A673 (cell line): ENCODE measurements at regions not wholly inside any gene's neighbourhood (a gene's known extent, or its start where the extent isn't known, plus 50 kb on each side); places are given as distances from the start of the nearest gene placed in this dataset.

Experiments used
- BruUV-seq: library from RNA; stranded (reverse); fragments of 400-500 nt; replicated peaks from 2 replicates; lab custom pipeline; 2021; lab: Mats Ljungman, UMichigan
- CTCF ChIA-PET: fragments of 300-600 bp; sonication (Branson Sonifier 250); formaldehyde crosslinking; loops from one replicate; lab custom pipeline; 2022; ENCODE audit warnings: antibody characterized with exemption; lab: Charles Lee
- POLR2A ChIA-PET: fragments of 300-600 bp; sonication (Branson Sonifier 250); formaldehyde crosslinking; loops from one replicate; lab custom pipeline; 2022; ENCODE audit warnings: antibody characterized with exemption; ENCODE audit not compliant: low non-redundant PET; lab: Charles Lee
- DNase-seq: peaks from one replicate; pipeline ENCODE4 v3.0.0-alpha.2; 2015; ENCODE audit warnings: low spot score
- H3K27ac ChIP-seq: fragments of 200-600 bp; sonication (generic); 2 replicates; pipeline ENCODE4 v1.5.1; 2016; ENCODE audit warnings: mixed run types, low read depth, mild to moderate bottlenecking, mixed read lengths, antibody characterized with exemption, low read length; ENCODE audit not compliant: poor library complexity, severe bottlenecking
- H3K27me3 ChIP-seq: fragments of 200-600 bp; sonication (generic); replicated peaks from 2 replicates; pipeline ENCODE4 v1.6.1; 2017; ENCODE audit warnings: mixed run types, low read depth, mild to moderate bottlenecking, mixed read lengths, antibody characterized with exemption, low read length; ENCODE audit not compliant: insufficient read depth, poor library complexity
- H3K36me3 ChIP-seq: fragments of 200-600 bp; sonication (generic); 2 replicates; pipeline ENCODE4 v1.6.1; 2016; ENCODE audit warnings: mixed run types, mild to moderate bottlenecking, mixed read lengths, antibody characterized with exemption, low read length; ENCODE audit not compliant: insufficient read depth, poor library complexity, severe bottlenecking
- H3K4me1 ChIP-seq: fragments of 200-600 bp; sonication (generic); 2 replicates; pipeline ENCODE4 v1.6.1; 2017; ENCODE audit warnings: mixed run types, mild to moderate bottlenecking, mixed read lengths, antibody characterized with exemption, low read length; ENCODE audit not compliant: insufficient read depth, poor library complexity, severe bottlenecking
- H3K4me3 ChIP-seq: fragments of 200-600 bp; sonication (generic); 2 replicates; pipeline ENCODE4 v1.5.1; 2016; ENCODE audit warnings: low read depth, mixed run types, mild to moderate bottlenecking, mixed read lengths, low read length; ENCODE audit not compliant: poor library complexity, severe bottlenecking
- H3K9me3 ChIP-seq: fragments of 200-600 bp; sonication (generic); 2 replicates; pipeline ENCODE4 v1.6.1; 2016; ENCODE audit warnings: mixed run types, low read depth, mild to moderate bottlenecking, mixed read lengths, antibody characterized with exemption, low read length; ENCODE audit not compliant: poor library complexity, severe bottlenecking
- EZH2 ChIP-seq: fragments of 200-600 bp; sonication (generic); IDR thresholded peaks from 2 replicates; pipeline ENCODE4 v1.6.1; 2017; ENCODE audit warnings: borderline replicate concordance, low read depth, mild to moderate bottlenecking, mixed read lengths, antibody characterized with exemption, low read length; ENCODE audit not compliant: poor library complexity, severe bottlenecking
- intact Hi-C: fragments of 100-400 bp; cut with micrococcal nuclease; formaldehyde crosslinking; loops from one replicate; pipeline ENCODE4 v1.10.0; 2022; ENCODE audit not compliant: unreplicated experiment
- TF ChIP-seq, protein P1 (sequence below): fragments of 300-800, 200-600 bp; sonication (generic); conservative IDR thresholded peaks from 2 replicates; pipeline ENCODE4 v1.5.1; 2017; ENCODE audit warnings: low read depth, mild to moderate bottlenecking, antibody characterized with exemption, low read length, moderate library complexity, mixed read lengths

DNA sequence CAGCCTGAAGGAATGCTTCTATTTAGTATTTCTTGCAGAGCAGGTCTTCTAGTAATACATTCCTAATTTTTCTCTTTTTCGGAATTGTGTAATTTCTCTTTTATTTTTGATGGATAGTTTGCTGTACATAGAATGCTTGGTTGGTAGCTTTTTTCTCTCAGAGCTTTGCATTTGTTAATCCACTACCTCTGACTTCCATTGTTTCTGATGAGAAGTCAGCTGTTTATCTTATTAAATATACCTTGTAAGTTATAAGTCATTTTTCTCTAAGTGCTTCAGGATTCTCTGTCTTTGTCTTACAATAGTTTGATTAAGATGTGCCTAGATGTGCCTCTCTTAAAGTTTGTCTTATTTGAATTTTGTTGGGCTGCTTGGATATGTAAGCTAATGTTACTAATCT, 101.9 kb downstream of the HTR1A start:
- intact Hi-C loops: no loop called here
- H3K36me3 ChIP-seq: no peaks in the 10 kb centered on the region
- TF ChIP-seq EZH2: no peak
- no peaks in the 10 kb centered on the region for H3K27me3 ChIP-seq
- CTCF ChIA-PET: no interaction called here
- no TSS peak for BruUV-seq
- H3K4me3 ChIP-seq: no peak overlapping the region
- no peak for DNase-seq
- peaks cover 11% of the 10 kb centered on the region for H3K9me3 ChIP-seq
- no peaks in the 10 kb centered on the region for H3K4me1 ChIP-seq
- POLR2A ChIA-PET: no interaction called here
- no peak overlapping the region for H3K27ac ChIP-seq

DNA sequence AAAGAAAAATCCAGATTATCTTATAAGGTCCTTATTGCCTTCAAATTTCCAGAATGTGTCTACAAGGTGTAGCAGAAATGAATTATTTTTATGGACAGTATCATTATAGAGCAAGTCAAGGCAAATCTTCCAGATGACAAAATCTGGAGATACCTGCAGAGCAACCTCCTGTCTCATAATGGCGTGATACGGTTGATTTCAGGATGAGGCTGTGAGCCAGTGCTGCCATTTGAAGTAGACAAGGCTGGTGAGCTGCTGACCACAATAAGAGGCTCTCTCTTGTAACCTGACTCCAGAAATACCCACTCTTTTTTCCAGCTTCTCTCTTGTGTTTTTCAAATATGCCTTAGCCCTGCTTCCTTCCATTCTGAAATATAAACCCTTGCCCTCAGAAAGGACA, 108.2 kb downstream of the HTR1A start:
- POLR2A ChIA-PET: no interaction called here
- intact Hi-C loops: no loop called here
- DNase-seq: no peak
- Histone ChIP-seq H3K4me1 (no peaks in the 10 kb centered on the region), H3K27me3 (no peaks in the 10 kb centered on the region), H3K27ac (no peak overlapping the region), H3K36me3 (no peaks in the 10 kb centered on the region), H3K4me3 (no peak overlapping the region), H3K9me3 (no peaks in the 10 kb centered on the region)
- no TSS peak for BruUV-seq
- TF ChIP-seq EZH2: no peak
- TF ChIP-seq, protein P1, sequence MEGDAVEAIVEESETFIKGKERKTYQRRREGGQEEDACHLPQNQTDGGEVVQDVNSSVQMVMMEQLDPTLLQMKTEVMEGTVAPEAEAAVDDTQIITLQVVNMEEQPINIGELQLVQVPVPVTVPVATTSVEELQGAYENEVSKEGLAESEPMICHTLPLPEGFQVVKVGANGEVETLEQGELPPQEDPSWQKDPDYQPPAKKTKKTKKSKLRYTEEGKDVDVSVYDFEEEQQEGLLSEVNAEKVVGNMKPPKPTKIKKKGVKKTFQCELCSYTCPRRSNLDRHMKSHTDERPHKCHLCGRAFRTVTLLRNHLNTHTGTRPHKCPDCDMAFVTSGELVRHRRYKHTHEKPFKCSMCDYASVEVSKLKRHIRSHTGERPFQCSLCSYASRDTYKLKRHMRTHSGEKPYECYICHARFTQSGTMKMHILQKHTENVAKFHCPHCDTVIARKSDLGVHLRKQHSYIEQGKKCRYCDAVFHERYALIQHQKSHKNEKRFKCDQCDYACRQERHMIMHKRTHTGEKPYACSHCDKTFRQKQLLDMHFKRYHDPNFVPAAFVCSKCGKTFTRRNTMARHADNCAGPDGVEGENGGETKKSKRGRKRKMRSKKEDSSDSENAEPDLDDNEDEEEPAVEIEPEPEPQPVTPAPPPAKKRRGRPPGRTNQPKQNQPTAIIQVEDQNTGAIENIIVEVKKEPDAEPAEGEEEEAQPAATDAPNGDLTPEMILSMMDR: no peak
- CTCF ChIA-PET: no interaction called here

DNA sequence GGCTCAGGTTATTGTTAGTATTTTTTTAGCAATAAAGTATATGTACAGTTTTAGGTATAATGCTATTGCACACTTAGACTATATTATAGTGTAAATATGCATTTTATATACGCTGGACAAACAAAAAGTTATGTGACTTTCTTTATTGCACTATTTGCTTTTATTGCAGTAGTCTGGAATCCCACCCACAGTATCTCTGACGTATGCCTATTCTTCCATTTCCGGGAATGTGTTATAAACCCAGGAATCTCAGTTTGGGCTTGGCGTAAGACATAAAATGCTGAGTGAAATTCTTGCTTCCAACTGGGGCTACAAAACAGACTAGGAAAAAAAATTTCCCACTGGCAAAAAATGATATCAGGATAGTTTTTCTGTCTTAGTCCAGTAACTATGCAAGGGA, 119.1 kb downstream of the HTR1A start:
- TF ChIP-seq EZH2: no peak
- TF ChIP-seq, protein P1: no peak
- Histone ChIP-seq H3K9me3 (peaks cover 5% of the 10 kb centered on the region), H3K4me1 (no peaks in the 10 kb centered on the region), H3K36me3 (no peaks in the 10 kb centered on the region), H3K4me3 (no peak overlapping the region), H3K27ac (no peak overlapping the region), H3K27me3 (no peaks in the 10 kb centered on the region)
- no peak for DNase-seq
- BruUV-seq: no TSS peak
- intact Hi-C loops: no loop called here
- CTCF ChIA-PET: no interaction called here
- POLR2A ChIA-PET: no interaction called here

DNA sequence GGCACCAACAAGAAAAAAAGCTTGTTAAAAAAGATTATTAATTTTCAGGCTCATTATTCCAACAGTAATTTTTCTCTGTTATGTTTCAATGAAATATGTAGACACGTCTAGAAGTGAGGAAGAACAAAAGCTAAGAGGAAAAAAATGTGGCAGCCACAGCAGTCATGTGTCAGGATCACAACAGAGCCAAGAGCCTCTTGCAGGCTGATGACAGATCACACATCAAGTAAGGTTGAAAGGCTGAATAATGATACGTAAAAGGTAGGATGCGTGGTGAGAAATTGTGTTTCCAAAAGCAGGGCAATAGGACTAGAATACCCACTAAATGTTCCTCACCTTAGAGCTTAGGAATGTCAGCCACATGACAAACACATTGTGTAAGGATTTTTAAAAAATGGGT, 124.8 kb downstream of the HTR1A start:
- ChIA-PET CTCF (no interaction called here), POLR2A (no interaction called here)
- no TSS peak for BruUV-seq
- no peaks in the 10 kb centered on the region for H3K9me3 ChIP-seq
- intact Hi-C loops: no loop called here
- no peaks in the 10 kb centered on the region for H3K27me3 ChIP-seq
- no peak for TF ChIP-seq EZH2
- TF ChIP-seq, protein P1: no peak
- DNase-seq: no peak
- H3K4me1 ChIP-seq: no peaks in the 10 kb centered on the region
- H3K27ac ChIP-seq: no peak overlapping the region
- H3K4me3 ChIP-seq: no peak overlapping the region
- no peaks in the 10 kb centered on the region for H3K36me3 ChIP-seq
